ENCODE measurements at regions not wholly inside any gene's neighbourhood (a gene's known extent, or its start where the extent isn't known, plus 50 kb on each side); places are given as distances from the start of the nearest gene placed in this dataset.

GRCh38 chr3:76550522-76551201 is 489.2 kb upstream of the ROBO2 start:
- no peak overlapping the region for H3K9ac ChIP-seq (ENCODE audit: insufficient read depth in 1 of 2, low read depth in 2 of 2, low read length in 2 of 2)
- TF ChIP-seq NR4A1 (CRISPR knock-in tag; IDR thresholded peaks at IDR 0.05) (no peak), NR4A1 (tag; IDR thresholded peaks at IDR 0.05) (no peak), ZNF165 (CRISPR knock-in tag; IDR thresholded peaks at IDR 0.05; ENCODE audit: borderline replicate concordance) (no peak), ZNF644 (tag; IDR thresholded peaks at IDR 0.05; ENCODE audit: low read depth) (no peak), MTA2 (IDR thresholded peaks at IDR 0.05; ENCODE audit: low read depth) (no peak), POLR2B (IDR thresholded peaks at IDR 0.05; ENCODE audit: low read depth, partially characterized antibody) (no peak), OTX1 (CRISPR knock-in tag; IDR thresholded peaks at IDR 0.05) (no peak), SIRT6 (IDR thresholded peaks at IDR 0.05; ENCODE audit: low read depth, low read length) (no peak), THRAP3 (IDR thresholded peaks at IDR 0.05; ENCODE audit: borderline replicate concordance) (no peak), ZNF766 (CRISPR knock-in tag; conservative IDR thresholded peaks at IDR 0.05) (no peak), ZNF41 (CRISPR knock-in tag; conservative IDR thresholded peaks at IDR 0.05) (no peak), NR2F6 (CRISPR knock-in tag; IDR thresholded peaks at IDR 0.05) (no peak), CTBP1 (IDR thresholded peaks at IDR 0.05; ENCODE audit: borderline replicate concordance) (no peak)
- intact Hi-C loops (cut with micrococcal nuclease) = no loop called here
- DNase-seq (ENCODE audit: extremely low read depth in 1 of 4, low spot score in 3 of 4) (no peak), FAIRE-seq (no peak), ATAC-seq (no peak)
- H3K9me1 ChIP-seq (ENCODE audit: control insufficient read depth, insufficient read depth, low read length) = no peaks in the 10 kb centered on the region
- H3K27ac ChIP-seq (ENCODE audit: extremely low read depth, low read depth, low read length) = no peak overlapping the region
- no peaks in the 10 kb centered on the region for H3K36me3 ChIP-seq (ENCODE audit: control insufficient read depth, insufficient read depth, low read length)
- no peak overlapping the region for H3K4me2 ChIP-seq (ENCODE audit: insufficient read depth, low read length)
- no peaks in the 10 kb centered on the region for H3K79me2 ChIP-seq (ENCODE audit: control insufficient read depth, insufficient read depth, low read length)
- in situ Hi-C loops (cut with MboI) = no loop called here
- H4K20me1 ChIP-seq (replicated peaks; ENCODE audit: control insufficient read depth, insufficient read depth, low read length) = no peaks in the 10 kb centered on the region
- no peak overlapping the region for H3K4me3 ChIP-seq
- no TSS peak for BruUV-seq (replicated peaks)
- 0% methylated on average over 3 of the region's 7 CpGs for whole genome bisulfite sequencing (ENCODE audit: insufficient coverage, low coverage, missing lambda C conversion rate)
- POLR2A ChIA-PET = no interaction called here
- H2AFZ ChIP-seq (ENCODE audit: low read depth, low read length) = no peak overlapping the region
- no peaks in the 10 kb centered on the region for H3K27me3 ChIP-seq (ENCODE audit: control insufficient read depth in 2 of 2, insufficient read depth in 2 of 2, low read length in 2 of 2)
- H3K4me1 ChIP-seq (replicated peaks in 1 of 2; ENCODE audit: control insufficient read depth in 2 of 2, insufficient read depth in 2 of 2, low read length in 2 of 2) = no peaks in the 10 kb centered on the region
- CTCF ChIA-PET (ENCODE audit: low intra/inter-chr PET ratio) = no interaction called here
- no peaks in the 10 kb centered on the region for H3K9me3 ChIP-seq (replicated peaks; ENCODE audit: control insufficient read depth, insufficient read depth, low read depth, low read length)

All from K562 (cell line).